ENCODE measurements at regions not wholly inside any gene's neighbourhood (a gene's known extent, or its start where the extent isn't known, plus 50 kb on each side); places are given as distances from the start of the nearest gene placed in this dataset.

GRCh38 chrX:20796450-20796849 is 529.7 kb upstream of the RPS6KA3 start:
- TF ChIP-seq, protein P1, sequence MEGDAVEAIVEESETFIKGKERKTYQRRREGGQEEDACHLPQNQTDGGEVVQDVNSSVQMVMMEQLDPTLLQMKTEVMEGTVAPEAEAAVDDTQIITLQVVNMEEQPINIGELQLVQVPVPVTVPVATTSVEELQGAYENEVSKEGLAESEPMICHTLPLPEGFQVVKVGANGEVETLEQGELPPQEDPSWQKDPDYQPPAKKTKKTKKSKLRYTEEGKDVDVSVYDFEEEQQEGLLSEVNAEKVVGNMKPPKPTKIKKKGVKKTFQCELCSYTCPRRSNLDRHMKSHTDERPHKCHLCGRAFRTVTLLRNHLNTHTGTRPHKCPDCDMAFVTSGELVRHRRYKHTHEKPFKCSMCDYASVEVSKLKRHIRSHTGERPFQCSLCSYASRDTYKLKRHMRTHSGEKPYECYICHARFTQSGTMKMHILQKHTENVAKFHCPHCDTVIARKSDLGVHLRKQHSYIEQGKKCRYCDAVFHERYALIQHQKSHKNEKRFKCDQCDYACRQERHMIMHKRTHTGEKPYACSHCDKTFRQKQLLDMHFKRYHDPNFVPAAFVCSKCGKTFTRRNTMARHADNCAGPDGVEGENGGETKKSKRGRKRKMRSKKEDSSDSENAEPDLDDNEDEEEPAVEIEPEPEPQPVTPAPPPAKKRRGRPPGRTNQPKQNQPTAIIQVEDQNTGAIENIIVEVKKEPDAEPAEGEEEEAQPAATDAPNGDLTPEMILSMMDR (IDR thresholded peaks at IDR 0.05) = no peak
- no peak for TF ChIP-seq POLR2A (IDR thresholded peaks at IDR 0.05)
- TF ChIP-seq POLR2AphosphoS5 (IDR thresholded peaks at IDR 0.05) = no peak
- no peak for TF ChIP-seq EP300 (IDR thresholded peaks at IDR 0.05)

Data from gastroesophageal sphincter (tissue), 3 donors.